ENCODE measurements at regions not wholly inside any gene's neighbourhood (a gene's known extent, or its start where the extent isn't known, plus 50 kb on each side); places are given as distances from the start of the nearest gene placed in this dataset.

GRCh38 chr2:51650769-51651168 lies 618.8 kb upstream of the NRXN1 start:
- TF ChIP-seq CTCF (IDR thresholded peaks at IDR 0.05; ENCODE audit: insufficient read depth, low read length, poor library complexity, severe bottlenecking) (no peak), EZH2phosphoT487 (conservative IDR thresholded peaks at IDR 0.05; ENCODE audit: low read length) (no peak)

Measured in SU-DHL-6 (cell line).